ENCODE measurements at regions not wholly inside any gene's neighbourhood (a gene's known extent, or its start where the extent isn't known, plus 50 kb on each side); places are given as distances from the start of the nearest gene placed in this dataset.

DNA sequence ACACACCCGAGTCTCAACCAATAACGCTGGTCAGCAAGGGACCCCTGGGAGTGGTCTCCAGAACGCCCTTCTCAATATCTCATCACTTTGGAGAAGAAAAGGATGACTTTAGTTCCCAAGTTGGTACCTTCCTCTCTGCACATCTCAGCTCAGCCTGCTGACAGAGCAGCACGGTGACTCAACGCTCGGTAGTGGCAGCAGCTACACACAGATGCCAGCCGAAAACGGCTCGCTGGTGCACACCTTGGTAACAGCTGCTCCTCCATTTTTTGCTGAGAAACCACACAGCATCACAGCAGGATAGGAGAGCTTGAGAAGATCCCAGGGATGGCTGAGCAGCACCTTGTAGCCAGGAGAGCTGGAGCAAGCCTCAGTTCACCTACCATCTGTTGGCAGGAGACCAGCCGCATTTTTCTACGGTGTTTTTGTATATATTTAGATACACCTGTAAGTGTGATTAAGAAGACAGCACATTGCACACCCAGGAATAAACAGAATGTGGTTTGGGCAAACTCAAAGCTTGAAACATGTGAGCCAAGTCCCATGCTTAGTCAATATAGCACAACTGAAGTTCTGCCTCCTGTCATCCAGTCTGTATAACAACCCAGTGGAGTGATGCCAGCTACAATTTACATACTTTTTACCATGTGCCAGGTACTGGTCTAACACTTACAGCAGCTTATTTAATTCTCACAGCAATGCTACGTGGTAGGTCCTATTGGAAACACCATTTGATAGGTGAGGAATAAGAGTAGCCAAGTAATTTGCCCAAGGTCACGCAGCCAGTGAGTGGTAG is 83.8 kb upstream of the ERCC4 start:
- TF ChIP-seq SP1 (IDR thresholded peaks at IDR 0.05; ENCODE audit: low read depth, low read length): no peak
- TF ChIP-seq, protein P1, sequence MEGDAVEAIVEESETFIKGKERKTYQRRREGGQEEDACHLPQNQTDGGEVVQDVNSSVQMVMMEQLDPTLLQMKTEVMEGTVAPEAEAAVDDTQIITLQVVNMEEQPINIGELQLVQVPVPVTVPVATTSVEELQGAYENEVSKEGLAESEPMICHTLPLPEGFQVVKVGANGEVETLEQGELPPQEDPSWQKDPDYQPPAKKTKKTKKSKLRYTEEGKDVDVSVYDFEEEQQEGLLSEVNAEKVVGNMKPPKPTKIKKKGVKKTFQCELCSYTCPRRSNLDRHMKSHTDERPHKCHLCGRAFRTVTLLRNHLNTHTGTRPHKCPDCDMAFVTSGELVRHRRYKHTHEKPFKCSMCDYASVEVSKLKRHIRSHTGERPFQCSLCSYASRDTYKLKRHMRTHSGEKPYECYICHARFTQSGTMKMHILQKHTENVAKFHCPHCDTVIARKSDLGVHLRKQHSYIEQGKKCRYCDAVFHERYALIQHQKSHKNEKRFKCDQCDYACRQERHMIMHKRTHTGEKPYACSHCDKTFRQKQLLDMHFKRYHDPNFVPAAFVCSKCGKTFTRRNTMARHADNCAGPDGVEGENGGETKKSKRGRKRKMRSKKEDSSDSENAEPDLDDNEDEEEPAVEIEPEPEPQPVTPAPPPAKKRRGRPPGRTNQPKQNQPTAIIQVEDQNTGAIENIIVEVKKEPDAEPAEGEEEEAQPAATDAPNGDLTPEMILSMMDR (IDR thresholded peaks at IDR 0.05 in 2 of 3, conservative IDR thresholded peaks at IDR 0.05 in 1 of 3; ENCODE audit: control insufficient read depth in 2 of 3, extremely low read depth in 1 of 3, insufficient read depth in 1 of 3, low read depth in 3 of 3, low read length in 3 of 3): no peak
- TF ChIP-seq NFYB (IDR thresholded peaks at IDR 0.05; ENCODE audit: insufficient read depth, low read depth, low read length): no peak
- no peak for TF ChIP-seq ATF7 (IDR thresholded peaks at IDR 0.05; ENCODE audit: low read depth)
- TF ChIP-seq YY1 (IDR thresholded peaks at IDR 0.05; ENCODE audit: low read depth, low read length): no peak
- no peak for TF ChIP-seq TAF1 (IDR thresholded peaks at IDR 0.05; ENCODE audit: borderline replicate concordance, low read depth, low read length)
- TF ChIP-seq POLR2A (IDR thresholded peaks at IDR 0.05; ENCODE audit: low read depth, low read length): no peak
- TF ChIP-seq, protein P2, sequence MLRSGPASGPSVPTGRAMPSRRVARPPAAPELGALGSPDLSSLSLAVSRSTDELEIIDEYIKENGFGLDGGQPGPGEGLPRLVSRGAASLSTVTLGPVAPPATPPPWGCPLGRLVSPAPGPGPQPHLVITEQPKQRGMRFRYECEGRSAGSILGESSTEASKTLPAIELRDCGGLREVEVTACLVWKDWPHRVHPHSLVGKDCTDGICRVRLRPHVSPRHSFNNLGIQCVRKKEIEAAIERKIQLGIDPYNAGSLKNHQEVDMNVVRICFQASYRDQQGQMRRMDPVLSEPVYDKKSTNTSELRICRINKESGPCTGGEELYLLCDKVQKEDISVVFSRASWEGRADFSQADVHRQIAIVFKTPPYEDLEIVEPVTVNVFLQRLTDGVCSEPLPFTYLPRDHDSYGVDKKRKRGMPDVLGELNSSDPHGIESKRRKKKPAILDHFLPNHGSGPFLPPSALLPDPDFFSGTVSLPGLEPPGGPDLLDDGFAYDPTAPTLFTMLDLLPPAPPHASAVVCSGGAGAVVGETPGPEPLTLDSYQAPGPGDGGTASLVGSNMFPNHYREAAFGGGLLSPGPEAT (IDR thresholded peaks at IDR 0.05; ENCODE audit: low read depth): no peak
- no peak for TF ChIP-seq LARP7 (IDR thresholded peaks at IDR 0.05)
